ENCODE measurements at regions not wholly inside any gene's neighbourhood (a gene's known extent, or its start where the extent isn't known, plus 50 kb on each side); places are given as distances from the start of the nearest gene placed in this dataset.
"Not testable (repeated sequence)": the region's sequence is repeated elsewhere in the genome, so short reads cannot be mapped to it uniquely, and the experiment has no call there.

DNA sequence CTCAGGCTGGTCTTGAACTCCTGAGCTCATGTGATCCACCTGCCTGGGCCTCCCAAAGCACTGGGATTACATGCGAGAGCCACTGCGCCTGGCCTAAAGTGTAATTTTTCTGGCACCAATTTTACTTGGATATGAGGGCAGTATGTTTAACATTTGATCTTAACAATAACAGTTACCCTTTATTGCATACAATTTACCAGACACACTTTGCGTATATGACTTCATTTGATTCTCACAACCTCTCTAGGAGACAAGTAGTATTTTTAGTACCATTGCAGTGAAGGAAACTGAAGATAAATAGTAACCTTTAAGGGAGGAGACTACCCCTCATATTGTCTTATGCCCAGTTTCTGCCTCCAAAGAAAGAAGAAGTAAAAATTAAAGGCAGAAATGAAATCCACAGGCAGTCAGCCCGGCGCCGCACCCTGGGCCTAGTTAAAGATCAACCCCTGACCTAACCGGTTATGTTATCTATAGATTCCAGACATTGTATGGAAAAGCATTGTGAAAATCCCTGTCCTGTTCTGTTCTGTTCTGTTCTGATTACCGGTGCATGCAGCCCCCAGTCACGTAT lies 54.0 kb downstream of the CYP26A1 start:
- DNase-seq (ENCODE audit: low spot score); intact Hi-C loops (cut with DNase I); ATAC-seq: not testable (repeated sequence)

DNA sequence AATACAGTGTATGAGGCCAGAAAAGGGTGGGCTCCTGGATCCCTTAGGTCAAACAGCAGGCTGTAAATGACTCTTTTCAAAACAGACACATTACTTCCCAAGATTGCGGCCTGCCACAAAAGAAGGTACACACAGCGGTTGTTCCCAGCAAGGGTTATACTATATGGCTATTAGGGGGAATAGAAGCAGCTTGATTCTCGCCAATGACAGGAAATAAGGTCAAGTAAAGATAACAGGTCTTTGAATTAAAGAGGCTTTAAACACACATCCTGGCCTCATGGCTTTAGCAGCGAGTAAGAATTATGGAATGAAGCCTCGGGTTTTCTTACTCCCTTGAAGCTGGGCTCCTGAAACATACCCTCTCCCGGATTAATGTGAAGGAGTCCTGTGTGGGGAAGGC lies 58.3 kb downstream of the CYP26A1 start:
- intact Hi-C loops (cut with DNase I), result no loop called here
- DNase-seq (ENCODE audit: low spot score) (no peak), ATAC-seq (no peak)

DNA sequence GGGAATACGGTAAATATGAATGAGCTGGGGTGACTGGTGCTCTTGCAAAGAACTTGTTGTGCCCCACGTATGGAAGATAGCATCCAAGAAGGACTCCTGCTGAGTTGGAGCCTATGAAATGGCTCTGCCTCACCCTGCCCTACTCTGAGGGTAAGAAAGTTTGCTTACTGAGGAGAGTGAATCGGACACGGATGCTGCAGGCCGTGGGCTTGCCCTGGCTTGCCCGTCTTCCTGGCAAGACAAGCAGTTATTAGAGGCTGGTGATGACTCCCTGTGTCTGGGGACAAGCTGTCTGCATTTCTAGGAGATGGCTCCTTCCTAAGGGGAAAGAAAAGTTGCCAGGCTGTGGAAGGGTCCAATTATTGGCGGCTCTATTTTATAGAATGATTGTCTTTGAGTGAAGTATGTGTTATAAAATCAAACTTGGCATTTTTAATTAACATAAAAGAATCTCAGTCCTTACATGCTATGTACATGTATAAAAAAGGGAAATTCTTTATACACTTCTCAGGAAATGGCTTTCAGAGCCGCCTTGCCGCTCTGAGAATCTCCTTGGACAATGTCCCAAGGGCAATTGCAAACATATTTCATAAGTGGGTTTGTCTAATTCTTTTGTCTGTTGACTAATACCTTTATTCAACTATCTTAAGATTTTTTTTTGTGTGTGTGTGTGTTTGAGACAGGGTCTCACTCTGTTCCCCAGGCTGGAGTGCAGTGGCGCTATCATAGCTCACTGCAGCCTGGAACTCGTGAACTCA lies 64.6 kb downstream of the CYP26A1 start:
- DNase-seq (ENCODE audit: low spot score) (no peak), ATAC-seq (no peak)
- intact Hi-C loops (cut with DNase I), result no loop called here

DNA sequence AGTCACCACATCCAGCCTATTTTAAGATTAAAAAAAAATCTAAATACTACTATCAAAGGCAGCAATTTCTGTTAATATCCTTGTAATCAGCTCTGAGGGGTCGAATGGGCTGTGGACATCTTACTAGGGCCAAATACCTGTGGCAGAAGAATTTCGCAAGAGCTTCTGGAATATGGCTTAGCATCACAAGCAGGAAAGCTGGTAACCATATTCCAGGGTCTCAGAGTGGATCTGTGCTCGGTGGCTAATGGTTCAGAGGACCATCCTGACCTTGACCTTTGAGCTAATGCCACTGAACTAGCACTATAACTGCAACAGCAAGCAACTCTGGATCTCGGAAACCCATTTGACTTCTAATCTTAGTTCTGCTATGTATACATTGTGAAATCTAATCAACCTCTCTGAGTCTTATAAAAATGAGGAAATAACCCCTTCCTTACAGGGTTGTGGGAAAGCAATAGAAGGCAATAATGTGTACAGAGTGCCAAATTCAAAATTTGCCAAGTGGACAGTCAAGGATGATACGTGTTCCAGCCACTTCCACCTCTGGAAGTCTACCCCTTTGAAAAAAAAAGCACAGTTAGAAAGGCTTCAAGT lies 65.5 kb downstream of the CYP26A1 start:
- intact Hi-C loops (cut with DNase I), result no loop called here
- DNase-seq (ENCODE audit: low spot score) (no peak), ATAC-seq (no peak)

DNA sequence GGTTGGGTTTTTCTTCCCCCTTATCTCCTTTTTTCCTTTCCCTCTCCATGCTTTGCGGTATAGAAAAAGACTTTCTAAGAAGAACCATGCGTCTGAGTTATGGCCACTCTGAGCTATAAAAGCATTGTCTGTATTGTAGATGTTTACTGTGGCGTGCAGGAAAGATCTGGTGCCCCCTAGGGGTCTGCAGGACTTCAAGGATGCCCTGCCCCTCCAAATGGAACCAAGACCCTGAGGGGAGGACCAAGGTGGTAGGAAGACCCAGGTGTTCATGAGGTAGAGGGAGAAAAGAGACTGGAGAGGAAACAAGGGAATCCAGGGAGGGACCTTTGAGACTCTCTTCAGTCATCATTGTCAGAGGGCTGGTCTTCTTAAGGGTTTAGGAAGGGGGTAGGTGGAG lies 68.8 kb downstream of the CYP26A1 start:
- ATAC-seq (no peak), DNase-seq (ENCODE audit: low spot score) (no peak)
- intact Hi-C loops (cut with DNase I), result no loop called here

DNA sequence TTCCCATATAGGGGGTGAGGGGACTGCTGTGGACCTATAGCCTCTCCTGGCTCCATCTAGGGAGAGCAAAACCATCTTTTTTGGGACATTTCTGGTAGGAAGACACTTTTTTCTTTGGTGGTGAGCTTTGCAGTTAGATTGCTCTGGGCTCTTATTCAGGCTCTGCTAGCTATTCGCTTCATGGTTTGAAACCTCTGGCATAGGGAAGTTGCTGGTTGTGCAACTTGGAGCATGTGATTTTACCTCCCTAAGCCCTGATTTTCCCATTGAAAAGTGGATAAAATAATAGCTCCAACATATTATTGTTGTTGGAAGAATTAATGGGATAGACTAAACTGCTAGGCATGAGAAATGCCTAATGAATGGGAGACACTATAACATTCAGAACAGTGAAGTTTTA lies 69.6 kb downstream of the CYP26A1 start:
- intact Hi-C loops (cut with DNase I), result no loop called here
- ATAC-seq (peak; percentile 78), DNase-seq (ENCODE audit: low spot score) (no peak)

DNA sequence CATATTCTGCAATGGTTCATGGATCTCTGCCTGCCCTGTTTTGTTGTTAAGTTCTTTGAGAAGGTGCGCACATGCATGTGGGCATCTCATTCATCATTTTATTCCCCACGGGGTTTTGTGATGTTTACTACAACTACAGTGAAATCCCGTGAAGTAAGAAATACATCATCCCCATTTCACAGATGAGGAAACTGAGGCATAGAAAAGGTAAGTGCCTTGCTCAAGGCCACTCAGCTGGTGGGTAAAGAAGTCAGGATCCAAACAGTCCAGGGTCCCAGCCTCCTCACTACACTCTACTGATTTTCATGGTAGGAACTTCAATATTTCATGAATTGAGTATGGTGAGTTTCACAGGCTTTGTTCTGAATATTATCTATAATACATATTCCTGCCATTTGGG lies 72.6 kb downstream of the CYP26A1 start:
- ATAC-seq (no peak), DNase-seq (ENCODE audit: low spot score) (no peak)
- intact Hi-C loops (cut with DNase I), result no loop called here

DNA sequence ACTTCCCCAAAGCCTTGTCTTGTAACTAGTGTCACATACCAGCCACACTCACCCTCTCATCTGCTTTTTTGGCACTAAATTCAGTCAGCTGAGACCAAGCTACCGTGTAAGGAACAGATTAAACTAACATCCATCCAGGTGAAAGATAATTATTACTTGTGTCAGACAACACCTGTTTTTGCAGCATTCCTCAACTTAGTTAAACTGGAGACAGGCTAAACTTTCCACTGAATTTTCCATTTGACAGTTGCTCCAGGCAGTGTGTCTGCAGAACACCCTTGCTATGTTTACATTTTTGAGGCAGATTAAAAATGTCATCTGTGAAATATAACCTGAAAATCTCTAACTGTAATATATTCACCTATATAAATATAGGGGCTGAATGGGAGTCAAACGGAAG lies 73.6 kb downstream of the CYP26A1 start:
- intact Hi-C loops (cut with DNase I), result no loop called here
- DNase-seq (ENCODE audit: low spot score), result no peak
- no peak for ATAC-seq

DNA sequence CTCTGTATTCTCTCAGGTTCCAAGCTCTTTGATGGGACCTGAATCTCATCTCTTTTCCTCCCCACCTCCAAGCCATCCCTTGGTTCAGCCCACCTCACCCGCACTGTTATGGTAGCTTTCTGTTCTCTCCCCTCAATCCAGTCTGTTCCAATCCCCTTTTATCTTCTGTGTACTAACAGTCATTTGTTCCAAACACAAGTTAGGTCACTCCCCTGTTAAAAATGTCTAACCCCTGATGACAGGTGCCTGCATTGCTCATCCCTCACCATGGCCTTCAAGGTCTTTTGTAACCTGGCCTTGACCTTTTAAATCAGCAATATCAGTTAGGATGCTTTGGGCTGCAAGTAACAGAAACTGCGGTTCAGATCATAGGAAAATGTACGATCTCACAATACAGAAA lies 74.8 kb downstream of the CYP26A1 start:
- intact Hi-C loops (cut with DNase I), result no loop called here
- DNase-seq (ENCODE audit: low spot score) (no peak), ATAC-seq (no peak)

DNA sequence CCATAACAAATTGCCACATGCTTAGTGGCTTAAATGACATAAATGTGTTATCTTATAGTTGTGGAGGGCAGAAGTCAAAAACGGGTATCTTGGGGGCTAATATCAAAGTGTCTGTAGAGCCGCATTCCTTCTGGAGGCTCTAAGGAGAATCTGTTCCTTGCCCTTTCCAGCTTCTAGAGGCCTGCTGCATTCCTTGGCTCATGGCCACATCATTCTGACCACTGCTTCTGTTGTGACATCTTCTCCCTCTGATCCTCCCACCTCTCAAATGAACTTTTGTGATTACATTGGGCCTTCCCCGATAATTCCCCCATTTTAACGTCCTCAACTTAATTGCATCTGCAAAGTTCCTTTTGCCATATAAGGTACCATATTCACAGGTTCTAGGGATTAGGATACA lies 76.1 kb downstream of the CYP26A1 start:
- intact Hi-C loops (cut with DNase I), result no loop called here
- DNase-seq (ENCODE audit: low spot score) (no peak), ATAC-seq (no peak)

DNA sequence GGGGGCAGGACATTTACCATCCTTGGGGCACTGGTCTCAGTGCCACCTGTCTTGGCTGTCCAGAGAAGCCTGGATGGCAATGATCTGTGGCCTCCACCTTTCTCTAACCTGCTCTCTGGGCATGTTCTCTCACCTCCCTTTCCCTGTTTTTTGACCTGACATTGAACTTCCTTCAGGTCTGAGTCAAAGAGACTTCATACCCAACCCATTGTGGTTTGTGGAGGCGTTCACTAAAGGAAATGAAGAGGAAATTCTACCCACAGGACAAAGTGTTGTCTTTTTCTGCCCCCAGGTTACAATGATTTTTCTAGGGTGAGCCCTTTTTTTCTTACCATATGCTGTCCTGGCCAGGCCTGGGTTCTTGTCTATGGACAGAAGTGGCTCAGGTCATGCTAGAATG lies 76.6 kb downstream of the CYP26A1 start:
- no peak for ATAC-seq
- intact Hi-C loops (cut with DNase I), result no loop called here
- DNase-seq (ENCODE audit: low spot score), result no peak

DNA sequence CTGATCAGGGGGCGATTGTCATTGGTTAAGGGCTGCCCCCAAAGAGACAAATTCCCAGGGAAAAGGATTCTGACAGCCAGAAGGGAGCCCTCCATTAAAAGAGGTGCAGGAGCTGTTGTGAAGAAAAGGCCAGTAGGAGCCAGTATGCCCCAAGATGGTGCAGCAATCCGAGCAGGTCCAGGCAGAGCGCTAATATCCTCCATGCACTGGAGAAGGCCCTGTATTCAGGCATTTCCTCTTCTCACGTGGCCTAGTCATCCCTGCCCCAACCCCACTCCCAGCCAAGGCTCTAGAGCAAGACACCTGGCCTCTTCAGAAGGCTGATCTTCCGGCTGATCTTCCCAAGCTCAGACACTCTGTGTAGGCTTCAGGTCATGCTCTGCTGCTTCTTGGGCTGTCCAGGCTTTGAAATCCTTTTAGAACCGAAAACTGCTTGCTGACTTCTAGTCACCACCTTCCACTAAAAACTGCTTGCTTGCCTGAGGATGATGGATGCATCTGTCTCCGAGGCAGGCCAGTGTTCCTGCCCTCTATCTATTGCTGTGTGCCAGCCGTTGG lies 77.4 kb downstream of the CYP26A1 start:
- intact Hi-C loops (cut with DNase I), result no loop called here

DNA sequence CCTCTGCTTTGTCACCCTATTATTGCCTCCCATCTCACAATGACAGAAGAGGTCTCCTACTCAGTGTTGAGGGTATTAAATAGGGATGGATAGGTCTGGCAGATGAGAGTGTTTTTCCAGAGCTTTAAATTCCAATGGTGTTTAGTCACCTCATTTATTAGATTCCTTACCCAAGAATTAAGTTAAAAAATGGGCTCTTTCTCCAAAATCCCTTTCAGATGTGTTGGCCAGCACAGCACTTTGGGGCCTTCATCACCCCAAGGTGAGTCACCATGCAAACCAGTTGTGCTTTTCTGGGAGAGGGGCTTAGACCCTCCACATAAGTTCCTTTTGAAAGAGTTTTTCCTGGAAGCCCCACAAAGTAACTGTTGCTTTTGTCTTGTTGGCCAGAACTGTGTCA lies 78.4 kb downstream of the CYP26A1 start:
- intact Hi-C loops (cut with DNase I), result no loop called here
- ATAC-seq, result peak; percentile 65
- DNase-seq (ENCODE audit: low spot score), result no peak

More for the DNA sequence above, 77.4 kb downstream of the CYP26A1 start:
- DNase-seq (ENCODE audit: low spot score), result no peak
- no peak for ATAC-seq

DNA sequence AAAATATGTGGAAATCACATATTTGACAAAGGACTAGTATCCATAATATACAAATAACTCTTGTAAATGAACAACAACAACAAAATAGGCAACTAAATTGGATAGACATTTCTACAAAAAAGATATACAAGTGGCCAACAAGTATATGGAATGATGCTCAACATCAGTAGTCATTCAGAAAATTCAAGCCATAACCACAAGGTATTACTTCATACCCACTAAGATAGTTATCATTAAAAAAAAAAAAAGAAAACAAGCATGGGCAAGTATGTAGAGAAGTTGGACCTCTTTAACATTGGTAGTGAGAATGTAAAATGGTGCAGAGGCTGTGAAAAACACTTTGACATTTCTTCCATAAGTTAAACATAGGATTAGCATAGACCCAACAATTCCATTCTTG lies 80.8 kb downstream of the CYP26A1 start:
- ATAC-seq, result no peak
- DNase-seq (ENCODE audit: low spot score), result no peak
- intact Hi-C loops (cut with DNase I), result no loop called here

DNA sequence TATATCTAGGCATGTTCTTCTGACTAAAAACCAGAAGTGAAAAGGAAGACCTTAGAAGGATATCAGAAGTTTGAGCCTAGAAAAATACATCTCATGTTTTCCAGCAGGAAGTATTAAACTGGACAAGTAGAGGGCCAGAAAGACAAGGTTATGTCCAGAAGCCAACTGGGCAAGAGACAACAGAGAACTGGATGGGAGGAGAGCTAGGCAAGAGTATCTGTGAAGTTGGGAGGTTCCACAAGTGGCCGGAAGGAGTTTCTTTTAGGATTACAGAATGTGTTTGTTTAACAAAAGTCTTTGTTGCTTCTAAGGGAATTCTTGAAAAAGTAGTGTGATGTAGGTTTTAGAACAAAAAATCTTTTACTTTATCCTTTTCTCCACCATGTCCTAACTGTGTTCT lies 86.4 kb downstream of the CYP26A1 start:
- DNase-seq (ENCODE audit: low spot score) (no peak), ATAC-seq (peak; percentile 82)
- intact Hi-C loops (cut with DNase I), result no loop called here

DNA sequence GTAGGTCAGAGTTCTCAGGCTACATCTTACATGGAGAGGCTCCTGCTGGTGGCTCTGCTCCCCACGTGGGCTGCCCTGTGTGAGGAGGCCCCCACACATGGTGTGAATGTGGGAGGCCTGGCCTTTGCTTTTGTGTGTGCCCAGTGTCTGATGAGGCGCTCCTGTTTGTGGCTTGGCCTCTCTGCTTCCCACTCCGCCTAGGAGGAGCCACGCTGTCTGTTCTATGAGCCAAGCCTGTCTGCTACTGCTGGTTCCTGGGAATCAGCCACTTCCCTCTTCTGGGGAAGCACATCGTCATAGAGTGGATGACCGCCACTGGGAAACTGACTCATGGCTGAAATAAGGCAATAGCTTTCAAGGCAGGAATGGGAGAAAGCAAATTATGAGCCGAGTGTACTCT lies 87.1 kb downstream of the CYP26A1 start:
- peak; percentile 74 for DNase-seq (ENCODE audit: low spot score)
- peak; percentile 97 for ATAC-seq
- intact Hi-C loops (cut with DNase I), result no loop called here

DNA sequence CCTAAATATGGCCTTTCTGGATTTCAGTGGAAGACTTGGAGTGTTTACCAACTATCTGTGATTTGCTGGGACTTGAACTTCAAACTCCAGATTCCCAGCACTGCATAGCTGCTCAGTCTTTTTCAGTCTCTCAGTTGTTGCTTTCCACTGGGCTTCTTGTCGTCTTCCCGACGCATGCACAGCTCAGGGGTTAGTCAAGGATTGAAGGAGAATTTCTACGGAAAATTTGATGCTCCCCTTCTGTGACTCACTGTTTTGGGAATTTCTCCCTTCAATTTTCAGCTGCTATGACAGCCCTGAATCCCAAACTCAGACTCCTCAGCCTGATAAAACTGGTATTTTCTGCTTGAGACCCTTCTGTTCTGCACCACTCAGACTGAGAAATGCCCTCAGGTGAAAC lies 91.7 kb downstream of the CYP26A1 start:
- ATAC-seq (no peak), DNase-seq (ENCODE audit: low spot score) (no peak)
- intact Hi-C loops (cut with DNase I), result no loop called here

DNA sequence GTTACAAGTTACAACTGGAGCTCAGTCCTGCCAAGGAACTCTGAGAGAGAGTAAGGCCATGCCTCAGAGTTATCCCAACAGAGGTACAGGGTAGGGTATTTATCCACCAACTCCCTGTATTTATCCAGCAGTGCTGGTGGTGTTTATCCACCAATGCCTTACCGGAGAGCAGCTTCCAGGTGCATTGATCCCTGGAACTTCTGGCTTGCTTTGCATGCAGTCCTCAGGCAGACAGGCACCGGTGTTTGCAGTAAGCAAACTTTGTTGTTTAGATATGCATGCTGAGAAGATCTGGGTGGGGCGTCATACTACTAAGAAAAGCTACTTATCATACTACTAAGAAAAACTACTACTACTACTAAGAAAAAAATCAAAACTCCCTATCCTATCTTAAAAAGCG lies 92.4 kb downstream of the CYP26A1 start:
- DNase-seq (ENCODE audit: low spot score), result no peak
- no peak for ATAC-seq
- intact Hi-C loops (cut with DNase I), result no loop called here

DNA sequence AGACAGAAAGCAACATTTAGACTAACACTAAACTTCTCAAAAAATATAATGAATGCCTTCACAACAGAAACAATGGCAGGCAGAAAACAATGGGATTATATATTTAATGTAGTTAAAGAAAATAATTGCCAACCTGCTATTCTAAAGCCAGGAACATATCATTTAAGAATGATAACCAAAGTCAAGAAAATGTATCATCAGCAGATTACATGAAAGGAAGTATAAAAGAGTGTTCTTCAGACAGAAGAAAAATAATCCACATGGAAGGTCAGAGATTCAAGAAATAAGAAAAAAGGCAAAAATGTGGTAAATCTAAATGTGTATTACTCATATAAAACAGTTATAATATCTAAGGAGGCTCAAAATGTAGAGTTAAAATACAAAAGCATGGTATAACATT lies 98.1 kb downstream of the CYP26A1 start:
- ATAC-seq (no peak), DNase-seq (ENCODE audit: low spot score) (no peak)
- intact Hi-C loops (cut with DNase I), result no loop called here
